ENCODE measurements at regions not wholly inside any gene's neighbourhood (a gene's known extent, or its start where the extent isn't known, plus 50 kb on each side); places are given as distances from the start of the nearest gene placed in this dataset.

DNA sequence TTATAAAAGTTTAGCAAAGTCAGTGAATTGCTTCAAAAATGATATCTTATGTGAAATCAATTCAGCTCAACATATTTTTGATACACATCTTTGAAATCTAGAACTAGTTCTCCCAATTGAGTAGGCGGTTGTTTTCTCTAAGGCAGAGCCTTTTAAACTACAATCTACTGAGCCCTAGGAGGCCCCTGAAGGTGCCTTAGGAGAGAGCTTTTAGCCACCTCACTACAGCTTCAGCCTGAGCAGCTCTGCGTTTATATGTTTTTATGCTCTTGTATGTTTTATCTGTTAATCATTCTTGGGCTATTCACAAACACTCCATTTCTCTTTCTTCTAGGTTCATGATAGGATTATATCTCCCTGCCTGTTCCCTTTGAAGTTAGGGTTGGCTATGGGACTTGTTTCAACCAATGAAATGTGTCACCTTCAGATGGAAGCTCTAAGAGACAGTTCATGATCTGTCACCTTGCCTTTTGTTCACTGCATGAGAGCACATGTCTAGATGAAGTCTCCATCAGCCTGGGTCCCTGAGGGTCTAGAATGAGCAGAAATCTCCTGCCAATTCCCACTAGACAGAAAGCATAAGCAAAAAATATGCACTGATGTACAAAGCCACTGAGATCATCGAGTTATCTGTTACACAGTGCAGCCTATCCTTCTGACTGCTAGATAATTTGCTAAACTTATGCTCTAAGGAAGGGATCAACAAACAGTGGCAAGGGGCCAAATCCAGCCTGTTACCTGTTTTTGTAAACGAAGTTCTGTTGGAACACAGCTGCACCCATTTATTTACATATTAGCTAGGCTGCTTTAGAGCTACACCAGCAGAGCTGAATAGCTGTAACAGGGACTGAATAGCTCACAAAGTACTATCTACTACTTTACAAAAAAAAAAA is 128.5 kb upstream of the CDK1 start:
- Histone ChIP-seq H3K4me3 (ENCODE audit: low read length) (no peak overlapping the region), H3K9me3 (ENCODE audit: low read length) (no peaks in the 10 kb centered on the region), H3K9me2 (replicated peaks; ENCODE audit: low read length) (no peaks in the 10 kb centered on the region), H3F3A (ENCODE audit: low read length, unreplicated experiment) (no peaks in the 10 kb centered on the region), H3K4me1 (ENCODE audit: insufficient read depth, low read length) (peaks cover 32% of the 10 kb centered on the region), H3K27me3 (ENCODE audit: low read length) (no peaks in the 10 kb centered on the region), H3K36me3 (ENCODE audit: low read depth, low read length) (no peaks in the 10 kb centered on the region), H2AFZ (ENCODE audit: low read length) (no peak overlapping the region), H3K9ac (ENCODE audit: low read length) (no peak overlapping the region), H3K27ac (ENCODE audit: low read length) (no peak overlapping the region), H4K20me1 (ENCODE audit: low read length) (no peaks in the 10 kb centered on the region), H3K4me2 (ENCODE audit: low read length) (peak overlapping the region; percentile 15), H3K79me2 (ENCODE audit: low read length) (no peaks in the 10 kb centered on the region)
- ATAC-seq: peak; percentile 23
- ChIA-PET CTCF (interaction anchor here (0.6 to 1.0 kb wide), 6 partner anchors 108 to 437 kb away, joined by 3 to 9 read pairs (median 6); partner anchors contain the start of gene CDK1), POLR2A (ENCODE audit: unreplicated experiment) (interaction anchor here (0.5 to 1.0 kb wide), 5 partner anchors 84 to 488 kb away, joined by 3 to 11 read pairs (median 3); no protein-coding TSS in a partner anchor)
- no TSS peak for BruUV-seq (replicated peaks)
- peak; percentile 76 for DNase-seq
- TF ChIP-seq, protein P1, sequence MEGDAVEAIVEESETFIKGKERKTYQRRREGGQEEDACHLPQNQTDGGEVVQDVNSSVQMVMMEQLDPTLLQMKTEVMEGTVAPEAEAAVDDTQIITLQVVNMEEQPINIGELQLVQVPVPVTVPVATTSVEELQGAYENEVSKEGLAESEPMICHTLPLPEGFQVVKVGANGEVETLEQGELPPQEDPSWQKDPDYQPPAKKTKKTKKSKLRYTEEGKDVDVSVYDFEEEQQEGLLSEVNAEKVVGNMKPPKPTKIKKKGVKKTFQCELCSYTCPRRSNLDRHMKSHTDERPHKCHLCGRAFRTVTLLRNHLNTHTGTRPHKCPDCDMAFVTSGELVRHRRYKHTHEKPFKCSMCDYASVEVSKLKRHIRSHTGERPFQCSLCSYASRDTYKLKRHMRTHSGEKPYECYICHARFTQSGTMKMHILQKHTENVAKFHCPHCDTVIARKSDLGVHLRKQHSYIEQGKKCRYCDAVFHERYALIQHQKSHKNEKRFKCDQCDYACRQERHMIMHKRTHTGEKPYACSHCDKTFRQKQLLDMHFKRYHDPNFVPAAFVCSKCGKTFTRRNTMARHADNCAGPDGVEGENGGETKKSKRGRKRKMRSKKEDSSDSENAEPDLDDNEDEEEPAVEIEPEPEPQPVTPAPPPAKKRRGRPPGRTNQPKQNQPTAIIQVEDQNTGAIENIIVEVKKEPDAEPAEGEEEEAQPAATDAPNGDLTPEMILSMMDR (conservative IDR thresholded peaks at IDR 0.05; ENCODE audit: low read depth, low read length): no peak
- no peak for TF ChIP-seq EZH2phosphoT487 (IDR thresholded peaks at IDR 0.05; ENCODE audit: borderline replicate concordance, low read length)
- TF ChIP-seq EZH2 (IDR thresholded peaks at IDR 0.05; ENCODE audit: low read length, unreplicated experiment): no peak
- intact Hi-C loops (cut with micrococcal nuclease): loop anchor here (5.0 kb wide), 1 partner anchor 537 kb away; no protein-coding TSS in a partner anchor

DNA sequence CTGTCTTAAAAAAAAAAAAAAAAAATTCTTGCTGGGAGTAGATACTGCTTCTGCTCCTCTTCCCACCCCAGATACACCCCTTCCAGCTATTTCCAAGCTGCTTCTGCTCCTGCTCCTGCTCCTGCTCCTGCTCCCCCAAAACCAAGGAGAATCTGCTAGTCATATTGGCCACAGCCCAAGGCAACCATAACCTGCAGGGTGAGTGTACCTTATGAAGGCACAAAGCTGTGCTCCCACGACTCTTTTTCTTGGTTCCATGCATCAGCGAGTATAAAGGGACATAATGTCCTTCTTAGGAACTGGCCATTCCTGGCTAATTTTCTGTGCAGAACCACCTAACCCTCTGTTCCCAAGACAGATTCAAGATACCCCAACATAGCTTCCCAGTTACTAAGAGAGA is 129.5 kb upstream of the CDK1 start:
- BruUV-seq (replicated peaks): no TSS peak
- Histone ChIP-seq H3K79me2 (ENCODE audit: low read length) (no peaks in the 10 kb centered on the region), H3K27ac (ENCODE audit: low read length) (no peak overlapping the region), H3K4me2 (ENCODE audit: low read length) (no peak overlapping the region), H3K4me1 (ENCODE audit: insufficient read depth, low read length) (peaks cover 39% of the 10 kb centered on the region), H3K9me2 (replicated peaks; ENCODE audit: low read length) (no peaks in the 10 kb centered on the region), H2AFZ (ENCODE audit: low read length) (no peak overlapping the region), H4K20me1 (ENCODE audit: low read length) (no peaks in the 10 kb centered on the region), H3K27me3 (ENCODE audit: low read length) (no peaks in the 10 kb centered on the region), H3K9me3 (ENCODE audit: low read length) (no peaks in the 10 kb centered on the region), H3K36me3 (ENCODE audit: low read depth, low read length) (no peaks in the 10 kb centered on the region), H3K9ac (ENCODE audit: low read length) (no peak overlapping the region), H3K4me3 (ENCODE audit: low read length) (no peak overlapping the region), H3F3A (ENCODE audit: low read length, unreplicated experiment) (no peaks in the 10 kb centered on the region)
- POLR2A ChIA-PET (ENCODE audit: unreplicated experiment): no interaction called here
- intact Hi-C loops (cut with micrococcal nuclease): loop anchor here (5.0 kb wide), 1 partner anchor 536 kb away; no protein-coding TSS in a partner anchor
- DNase-seq (no peak), ATAC-seq (no peak)
- CTCF ChIA-PET: no interaction called here
- no peak for TF ChIP-seq EZH2 (IDR thresholded peaks at IDR 0.05; ENCODE audit: low read length, unreplicated experiment)
- no peak for TF ChIP-seq EZH2phosphoT487 (IDR thresholded peaks at IDR 0.05; ENCODE audit: borderline replicate concordance, low read length)
- TF ChIP-seq, protein P1 (conservative IDR thresholded peaks at IDR 0.05; ENCODE audit: low read depth, low read length): no peak

Data from PC-3 (cell line).